GM18868 (cell line): ENCODE measurements at regions not wholly inside any gene's neighbourhood (a gene's known extent, or its start where the extent isn't known, plus 50 kb on each side); places are given as distances from the start of the nearest gene placed in this dataset.
"Not testable (repeated sequence)": the region's sequence is repeated elsewhere in the genome, so short reads cannot be mapped to it uniquely, and the experiment has no call there.

Experiments
- ATAC-seq: cut with Tn5 transposase; IDR thresholded peaks from one replicate; pipeline ENCODE4 v1.9.1; 2021; ENCODE audit warnings: mild to moderate bottlenecking, moderate library complexity; ENCODE audit not compliant: unreplicated experiment

GRCh38 chr19:28638445-28638844 is 574.5 kb downstream of the UQCRFS1 start:
- ATAC-seq: no peak

DNA sequence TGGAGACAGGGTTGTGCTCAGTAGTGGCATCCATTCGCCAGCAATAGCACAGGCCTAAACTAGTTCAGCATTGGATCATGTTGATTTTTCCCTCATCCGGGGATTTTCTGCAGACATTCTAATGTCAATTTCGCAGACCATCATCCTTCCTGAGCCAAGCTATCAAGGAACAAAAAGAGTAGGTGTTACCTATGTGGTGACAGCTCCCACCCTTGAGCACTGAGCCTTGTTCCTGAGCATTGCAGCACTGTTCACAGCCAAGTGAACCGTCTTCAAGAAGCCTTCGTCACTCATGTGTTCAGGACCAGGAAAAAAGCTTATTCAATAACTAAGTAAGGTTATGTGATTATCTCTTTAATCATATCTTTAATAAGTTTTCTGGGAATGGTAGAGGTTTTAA is 576.2 kb downstream of the UQCRFS1 start:
- no peak for ATAC-seq

- no peak for ATAC-seq
These were observed 576.8 kb downstream of the UQCRFS1 start for GRCh38 chr19:28636016-28636629.

DNA sequence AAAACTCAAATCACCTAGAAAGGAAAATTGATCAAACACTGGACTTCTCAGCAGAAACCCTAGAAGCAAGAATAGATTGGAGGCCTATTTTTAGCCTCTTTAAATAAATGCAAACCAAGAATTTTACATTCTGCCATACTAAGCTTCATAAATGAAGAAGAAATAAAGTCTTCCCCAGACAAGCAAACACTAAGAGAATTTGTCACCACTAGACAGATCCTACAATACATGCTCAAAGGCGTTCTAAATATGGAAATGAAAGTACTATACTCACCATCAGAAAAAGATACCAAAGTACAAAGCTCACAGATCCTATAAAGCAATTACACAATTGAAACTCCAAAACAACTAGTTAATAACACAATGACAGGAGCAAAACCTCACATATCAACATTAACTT is 578.1 kb downstream of the UQCRFS1 start:
- no peak for ATAC-seq

DNA sequence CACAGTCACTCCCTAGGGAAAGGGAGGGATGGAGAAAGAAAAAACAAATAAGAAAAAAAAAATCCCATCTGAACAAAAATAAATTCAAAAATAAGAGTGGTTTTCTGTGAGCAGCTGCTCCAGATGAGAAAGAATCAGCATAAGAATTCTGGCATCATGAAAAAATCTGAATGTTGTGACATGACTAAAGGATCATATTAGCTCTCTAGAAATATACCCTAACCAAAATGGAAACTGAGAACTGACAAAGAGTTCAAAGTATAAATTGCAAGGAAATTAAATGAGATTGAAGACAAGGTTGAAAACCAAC is 579.0 kb downstream of the UQCRFS1 start:
- no peak for ATAC-seq

DNA sequence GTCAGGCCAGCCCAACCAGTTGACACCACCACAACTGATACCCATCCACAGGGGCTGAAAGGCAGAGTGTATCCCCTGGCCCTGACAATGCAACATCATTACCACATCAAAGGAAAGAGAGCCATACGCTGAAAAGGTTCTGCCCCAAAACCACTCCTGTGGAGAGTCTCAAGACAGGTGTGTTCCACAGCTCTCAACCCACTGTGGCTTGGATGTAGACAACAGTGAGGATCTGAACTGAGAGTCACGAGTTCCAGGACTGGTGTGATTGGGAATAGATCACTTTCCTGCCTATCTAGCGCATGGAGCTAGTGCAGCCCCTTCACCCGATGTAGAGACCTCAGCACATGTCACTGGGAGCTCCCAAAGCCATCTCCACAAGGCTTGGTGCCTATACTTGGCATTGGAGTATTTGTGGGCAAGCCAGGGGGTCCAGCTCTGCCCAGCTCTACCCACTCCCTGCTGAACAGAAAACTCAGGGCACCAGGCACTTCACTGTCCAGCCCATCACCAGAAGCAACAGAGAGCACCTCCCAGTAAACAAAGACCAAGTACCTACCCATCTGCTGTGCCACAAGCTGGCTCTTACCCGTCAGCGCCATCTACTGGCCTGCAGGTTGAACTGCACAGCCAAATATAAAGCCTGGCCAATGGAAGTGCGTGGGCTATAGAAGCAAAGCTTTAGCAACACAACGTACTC is 579.5 kb downstream of the UQCRFS1 start:
- peak; percentile 69 for ATAC-seq

- no peak for ATAC-seq
These were observed 580.4 kb downstream of the UQCRFS1 start for GRCh38 chr19:28632371-28633080.

- ATAC-seq: no peak
These were observed 581.0 kb downstream of the UQCRFS1 start for GRCh38 chr19:28631961-28632360.

GRCh38 chr19:28627669-28628068 is 585.3 kb downstream of the UQCRFS1 start:
- no peak for ATAC-seq

- ATAC-seq: not testable (repeated sequence)
These were observed 586.5 kb downstream of the UQCRFS1 start for GRCh38 chr19:28626407-28626806.

GRCh38 chr19:28619816-28620429 is 593.0 kb downstream of the UQCRFS1 start:
- no peak for ATAC-seq

DNA sequence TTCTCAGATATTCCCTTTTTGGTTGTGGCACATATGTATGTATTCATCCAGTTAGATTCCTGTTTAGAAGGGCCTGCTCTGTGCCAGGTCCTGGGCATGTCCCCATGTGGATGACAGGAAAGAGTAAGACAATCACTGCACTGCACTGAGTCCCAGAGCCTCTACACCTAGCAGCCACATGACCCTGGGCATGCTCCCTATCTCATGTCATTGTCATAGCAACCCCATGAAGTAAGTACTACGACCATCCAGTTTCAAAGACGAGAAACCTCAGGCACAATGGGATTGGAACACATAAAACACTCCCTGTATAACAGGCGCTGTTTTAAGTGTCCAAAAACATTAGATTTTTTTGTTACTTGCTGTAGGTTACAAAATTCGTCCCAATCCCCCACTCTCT is 594.4 kb downstream of the UQCRFS1 start:
- ATAC-seq: no peak

- ATAC-seq: no peak
These were observed 597.0 kb downstream of the UQCRFS1 start for GRCh38 chr19:28615966-28616365.

DNA sequence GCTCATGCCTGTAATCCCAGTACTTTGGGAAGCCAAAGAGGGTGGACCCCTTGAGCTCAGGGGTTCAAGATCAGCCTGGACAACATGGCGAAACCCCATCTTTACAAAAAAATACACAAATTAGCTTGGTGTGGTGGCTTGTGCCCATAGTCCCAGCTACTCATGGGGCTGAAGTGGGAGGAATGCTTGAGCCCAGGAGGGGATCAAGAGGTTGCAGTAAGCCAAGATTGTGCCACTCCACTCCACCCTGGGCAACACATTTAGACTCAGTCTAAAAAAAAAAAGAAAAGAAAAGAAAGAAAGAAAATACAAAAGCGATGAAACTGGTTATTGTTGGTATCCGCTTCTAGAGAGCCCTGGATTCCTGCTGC is 597.4 kb downstream of the UQCRFS1 start:
- no peak for ATAC-seq

GRCh38 chr19:28614634-28615545 is 598.1 kb downstream of the UQCRFS1 start:
- no peak for ATAC-seq

- ATAC-seq: no peak
These were observed 600.6 kb downstream of the UQCRFS1 start for GRCh38 chr19:28612275-28612769.

- not testable (repeated sequence) for ATAC-seq
These were observed 601.6 kb downstream of the UQCRFS1 start for GRCh38 chr19:28611227-28611914.

DNA sequence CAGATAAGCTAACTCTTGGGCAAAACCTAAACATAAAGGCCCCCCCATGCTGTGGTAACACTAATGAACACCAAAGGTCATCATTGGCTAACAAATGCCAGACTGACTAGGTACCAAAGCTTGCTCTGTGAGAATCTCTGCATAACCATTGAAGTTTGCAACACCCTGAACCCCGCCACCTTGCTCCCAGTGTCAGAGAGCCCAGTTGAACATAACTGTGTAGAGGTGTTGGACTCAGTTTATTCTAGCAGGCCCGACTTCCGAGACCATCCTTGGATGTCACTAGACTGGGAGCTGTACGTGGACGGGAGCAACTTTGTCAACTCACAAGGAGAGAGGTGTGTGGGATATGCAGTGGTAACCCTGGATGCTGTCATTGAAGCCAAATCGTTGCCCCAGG is 602.2 kb downstream of the UQCRFS1 start:
- no peak for ATAC-seq

GRCh38 chr19:28609944-28610343 is 603.0 kb downstream of the UQCRFS1 start:
- no peak for ATAC-seq

- no peak for ATAC-seq
These were observed 603.7 kb downstream of the UQCRFS1 start for GRCh38 chr19:28609091-28609755.
